ENCODE measurements at regions not wholly inside any gene's neighbourhood (a gene's known extent, or its start where the extent isn't known, plus 50 kb on each side); places are given as distances from the start of the nearest gene placed in this dataset.

DNA sequence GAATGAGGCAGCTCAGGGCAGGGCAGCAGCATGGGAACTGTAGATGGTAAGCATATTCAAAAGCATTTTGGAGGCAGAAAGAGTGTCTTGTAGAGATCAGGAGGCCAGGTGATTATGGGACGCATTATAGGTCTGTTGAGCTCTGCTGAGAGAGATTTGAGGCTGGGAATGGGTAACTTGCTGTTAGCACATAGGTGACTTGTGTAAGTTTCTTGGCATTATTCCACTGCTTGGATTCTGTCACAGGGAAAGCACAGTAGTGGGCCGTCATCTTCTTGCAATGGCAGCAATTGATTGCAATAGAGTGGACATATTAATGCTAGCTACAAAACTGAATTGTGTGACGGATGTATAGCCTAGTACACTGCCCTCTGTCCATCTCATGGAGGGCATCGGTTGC is 434.3 kb upstream of the IGFBP3 start:
- TF ChIP-seq FOXA1 (IDR thresholded peaks at IDR 0.05) (no peak), CTCF (IDR thresholded peaks at IDR 0.05; ENCODE audit: low read depth, low read length, missing input control) (no peak), MAX (IDR thresholded peaks at IDR 0.05) (no peak), YY1 (IDR thresholded peaks at IDR 0.05) (no peak), JUND (IDR thresholded peaks at IDR 0.05) (no peak), RAD21 (IDR thresholded peaks at IDR 0.05) (no peak), NR2F2 (IDR thresholded peaks at IDR 0.05) (no peak)
- TF ChIP-seq, protein P1, sequence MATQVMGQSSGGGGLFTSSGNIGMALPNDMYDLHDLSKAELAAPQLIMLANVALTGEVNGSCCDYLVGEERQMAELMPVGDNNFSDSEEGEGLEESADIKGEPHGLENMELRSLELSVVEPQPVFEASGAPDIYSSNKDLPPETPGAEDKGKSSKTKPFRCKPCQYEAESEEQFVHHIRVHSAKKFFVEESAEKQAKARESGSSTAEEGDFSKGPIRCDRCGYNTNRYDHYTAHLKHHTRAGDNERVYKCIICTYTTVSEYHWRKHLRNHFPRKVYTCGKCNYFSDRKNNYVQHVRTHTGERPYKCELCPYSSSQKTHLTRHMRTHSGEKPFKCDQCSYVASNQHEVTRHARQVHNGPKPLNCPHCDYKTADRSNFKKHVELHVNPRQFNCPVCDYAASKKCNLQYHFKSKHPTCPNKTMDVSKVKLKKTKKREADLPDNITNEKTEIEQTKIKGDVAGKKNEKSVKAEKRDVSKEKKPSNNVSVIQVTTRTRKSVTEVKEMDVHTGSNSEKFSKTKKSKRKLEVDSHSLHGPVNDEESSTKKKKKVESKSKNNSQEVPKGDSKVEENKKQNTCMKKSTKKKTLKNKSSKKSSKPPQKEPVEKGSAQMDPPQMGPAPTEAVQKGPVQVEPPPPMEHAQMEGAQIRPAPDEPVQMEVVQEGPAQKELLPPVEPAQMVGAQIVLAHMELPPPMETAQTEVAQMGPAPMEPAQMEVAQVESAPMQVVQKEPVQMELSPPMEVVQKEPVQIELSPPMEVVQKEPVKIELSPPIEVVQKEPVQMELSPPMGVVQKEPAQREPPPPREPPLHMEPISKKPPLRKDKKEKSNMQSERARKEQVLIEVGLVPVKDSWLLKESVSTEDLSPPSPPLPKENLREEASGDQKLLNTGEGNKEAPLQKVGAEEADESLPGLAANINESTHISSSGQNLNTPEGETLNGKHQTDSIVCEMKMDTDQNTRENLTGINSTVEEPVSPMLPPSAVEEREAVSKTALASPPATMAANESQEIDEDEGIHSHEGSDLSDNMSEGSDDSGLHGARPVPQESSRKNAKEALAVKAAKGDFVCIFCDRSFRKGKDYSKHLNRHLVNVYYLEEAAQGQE (IDR thresholded peaks at IDR 0.05) = no peak

Measured in liver (tissue), 3 donors.